Liver (tissue), 8 donors: ENCODE measurements at regions not wholly inside any gene's neighbourhood (a gene's known extent, or its start where the extent isn't known, plus 50 kb on each side); places are given as distances from the start of the nearest gene placed in this dataset.

Experiments
- DNase-seq: peaks from one replicate; pipeline ENCODE4 v3.0.0-alpha.2; 2017; ENCODE audit warnings: low spot score
- H3K27ac ChIP-seq, 2 donors: one replicate each; pipeline ENCODE4 v1.7.0; 2013; ENCODE audit warnings: inconsistent platforms in 2 of 2, low read length in 2 of 2, control low read depth in 1 of 2, low read depth in 1 of 2, mild to moderate bottlenecking in 1 of 2
- H3K27me3 ChIP-seq, 4 donors: one replicate each; pipeline versions ENCODE4 v1.6.1 to v1.7.0; 2013; ENCODE audit warnings: low read length in 3 of 4, inconsistent platforms in 1 of 4, mild to moderate bottlenecking in 1 of 4, moderate library complexity in 1 of 4; ENCODE audit not compliant: control insufficient read depth in 4 of 4, insufficient read depth in 4 of 4
- H3K36me3 ChIP-seq, 4 donors: one replicate each; pipeline versions ENCODE4 v1.6.1 to v1.7.0; 2013; ENCODE audit warnings: low read length in 3 of 4, mild to moderate bottlenecking in 3 of 4, low read depth in 1 of 4, moderate library complexity in 1 of 4; ENCODE audit not compliant: control insufficient read depth in 4 of 4, insufficient read depth in 3 of 4
- H3K4me1 ChIP-seq, 4 donors: one replicate each; pipeline versions ENCODE4 v1.6.1 to v1.7.0; 2013; ENCODE audit warnings: low read length in 3 of 4, mild to moderate bottlenecking in 3 of 4, moderate library complexity in 1 of 4; ENCODE audit not compliant: control insufficient read depth in 4 of 4, insufficient read depth in 4 of 4
- H3K4me3 ChIP-seq, 3 donors: one replicate each; pipeline versions ENCODE4 v1.6.1 to v1.7.0; 2013; ENCODE audit warnings: low read length in 3 of 3, control low read depth in 1 of 3, low read depth in 1 of 3, mild to moderate bottlenecking in 1 of 3
- H3K9ac ChIP-seq, 2 donors: one replicate each; pipeline ENCODE4 v1.7.0; 2013; ENCODE audit warnings: low read length in 2 of 2, mild to moderate bottlenecking in 2 of 2, moderate library complexity in 2 of 2, control low read depth in 1 of 2, low read depth in 1 of 2
- H3K9me3 ChIP-seq, 4 donors: one replicate each; pipeline versions ENCODE4 v1.6.1 to v1.7.0; 2013; ENCODE audit warnings: low read length in 3 of 4; ENCODE audit not compliant: control insufficient read depth in 4 of 4
- EGR1 ChIP-seq, 2 donors: IDR thresholded peaks; 2 replicates each; pipeline ENCODE4 v1.6.1; 2016 to 2018; ENCODE audit warnings: antibody characterized with exemption in 2 of 2, low read depth in 2 of 2
- FOXA1 ChIP-seq: IDR thresholded peaks from 2 replicates; pipeline ENCODE4 v1.6.1; 2016; ENCODE audit warnings: antibody characterized with exemption
- FOXA2 ChIP-seq: IDR thresholded peaks from 2 replicates; pipeline ENCODE4 v1.6.1; 2016; ENCODE audit warnings: antibody characterized with exemption
- JUND ChIP-seq, 2 donors: IDR thresholded peaks; 2 replicates each; pipeline ENCODE4 v1.6.1; 2016; ENCODE audit warnings: antibody characterized with exemption in 2 of 2
- MAX ChIP-seq: IDR thresholded peaks from 2 replicates; pipeline ENCODE4 v1.6.1; 2016; ENCODE audit warnings: antibody characterized with exemption
- RXRA ChIP-seq, 2 donors: IDR thresholded peaks; 2 replicates each; pipeline ENCODE4 v1.6.1; 2017 to 2018; ENCODE audit warnings: antibody characterized with exemption in 2 of 2, mild to moderate bottlenecking in 1 of 2
- SP1 ChIP-seq: IDR thresholded peaks from 2 replicates; pipeline ENCODE4 v1.6.1; 2018; ENCODE audit warnings: antibody characterized with exemption, mild to moderate bottlenecking
- TAF1 ChIP-seq: conservative IDR thresholded peaks from 2 replicates; pipeline ENCODE4 v1.6.1; 2016; ENCODE audit warnings: antibody characterized with exemption, mild to moderate bottlenecking
- ZBTB33 ChIP-seq: IDR thresholded peaks from 2 replicates; pipeline ENCODE4 v1.6.1; 2016; ENCODE audit warnings: antibody characterized with exemption
- WGBS: extraction: QIAGEN DNeasy Blood & Tissue Kit; methylation state at CpG from one replicate; pipeline ENCODE4 v1.1.7; 2013; 5-methylcytosine and 5-hydroxymethylcytosine counted together
- TF ChIP-seq, protein P1 (sequence below): fragments of 150-350 bp; IDR thresholded peaks from 2 replicates; pipeline ENCODE4 v1.5.1; 2017; ENCODE audit warnings: improper control_type of control experiment, low read depth, low read length; ENCODE audit not compliant: missing input control
- donor health status: healthy.
- donor health status: healthy.
- donor health status: healthy.
- donor health status: healthy.
- donor health status: healthy.

- DNase-seq = no peak
- Histone ChIP-seq H3K4me1 (no peaks in the 10 kb centered on the region), H3K27ac (no peak overlapping the region), H3K27me3 (no peaks in the 10 kb centered on the region), H3K9me3 (no peaks in the 10 kb centered on the region), H3K4me3 (no peak overlapping the region), H3K9ac (no peak overlapping the region), H3K36me3 (no peaks in the 10 kb centered on the region)
- WGBS = 85% methylated on average over 5 of the region's 5 CpGs
- TF ChIP-seq, protein P1, sequence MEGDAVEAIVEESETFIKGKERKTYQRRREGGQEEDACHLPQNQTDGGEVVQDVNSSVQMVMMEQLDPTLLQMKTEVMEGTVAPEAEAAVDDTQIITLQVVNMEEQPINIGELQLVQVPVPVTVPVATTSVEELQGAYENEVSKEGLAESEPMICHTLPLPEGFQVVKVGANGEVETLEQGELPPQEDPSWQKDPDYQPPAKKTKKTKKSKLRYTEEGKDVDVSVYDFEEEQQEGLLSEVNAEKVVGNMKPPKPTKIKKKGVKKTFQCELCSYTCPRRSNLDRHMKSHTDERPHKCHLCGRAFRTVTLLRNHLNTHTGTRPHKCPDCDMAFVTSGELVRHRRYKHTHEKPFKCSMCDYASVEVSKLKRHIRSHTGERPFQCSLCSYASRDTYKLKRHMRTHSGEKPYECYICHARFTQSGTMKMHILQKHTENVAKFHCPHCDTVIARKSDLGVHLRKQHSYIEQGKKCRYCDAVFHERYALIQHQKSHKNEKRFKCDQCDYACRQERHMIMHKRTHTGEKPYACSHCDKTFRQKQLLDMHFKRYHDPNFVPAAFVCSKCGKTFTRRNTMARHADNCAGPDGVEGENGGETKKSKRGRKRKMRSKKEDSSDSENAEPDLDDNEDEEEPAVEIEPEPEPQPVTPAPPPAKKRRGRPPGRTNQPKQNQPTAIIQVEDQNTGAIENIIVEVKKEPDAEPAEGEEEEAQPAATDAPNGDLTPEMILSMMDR = no peak
- no peak for TF ChIP-seq MAX
- no peak for TF ChIP-seq FOXA1
- no peak for TF ChIP-seq EGR1 (IDR thresholded peaks at IDR 0.05; ENCODE audit: low read depth in 2 of 2)
- no peak for TF ChIP-seq TAF1
- no peak for TF ChIP-seq SP1
- TF ChIP-seq JUND (IDR thresholded peaks at IDR 0.05) = no peak
- no peak for TF ChIP-seq FOXA2
- TF ChIP-seq RXRA (IDR thresholded peaks at IDR 0.05) = no peak
Measured at GRCh38 chr1:192003295-192004077, 154.8 kb upstream of the RGS18 start.

GRCh38 chr1:192005976-192006375 is 152.3 kb upstream of the RGS18 start:
- H3K9me3 ChIP-seq = no peaks in the 10 kb centered on the region
- 54% methylated on average over 3 of the region's 3 CpGs for WGBS
- no peaks in the 10 kb centered on the region for H3K36me3 ChIP-seq
- H3K9ac ChIP-seq = no peak overlapping the region
- H3K27ac ChIP-seq = no peak overlapping the region
- TF ChIP-seq, protein P1 = no peak
- no peak for TF ChIP-seq ZBTB33
- DNase-seq = no peak
- H3K4me3 ChIP-seq = no peak overlapping the region
- H3K4me1 ChIP-seq = no peaks in the 10 kb centered on the region
- no peaks in the 10 kb centered on the region for H3K27me3 ChIP-seq
